Cardiac muscle cell (in vitro differentiated cells and primary cell): ENCODE measurements at regions not wholly inside any gene's neighbourhood (a gene's known extent, or its start where the extent isn't known, plus 50 kb on each side); places are given as distances from the start of the nearest gene placed in this dataset.

Experiments
- DNase-seq, 2 donors: peaks; one replicate each; pipeline versions ENCODE4 v3.0.0 to v3.0.0-alpha.2; 2010 to 2017; ENCODE audit warnings: low read depth in 1 of 2, low spot score in 1 of 2
- H3K27ac ChIP-seq: fragments of 200-600 bp; sonication (generic); 2 replicates; pipeline ENCODE4 v1.5.1; 2016
- H3K27me3 ChIP-seq: fragments of 200-600 bp; sonication (generic); 2 replicates; pipeline ENCODE4 v1.6.0; 2016; ENCODE audit warnings: control low read depth
- H3K36me3 ChIP-seq: fragments of 200-600 bp; sonication (generic); 2 replicates; pipeline ENCODE4 v1.5.1; 2016; ENCODE audit warnings: control low read depth
- H3K4me1 ChIP-seq: fragments of 200-600 bp; sonication (generic); 2 replicates; pipeline ENCODE4 v1.8.1; 2017; ENCODE audit warnings: low read depth, mild to moderate bottlenecking, mixed run types
- H3K4me3 ChIP-seq: fragments of 200-600 bp; sonication (generic); 2 replicates; pipeline ENCODE4 v1.5.1; 2016; ENCODE audit warnings: mild to moderate bottlenecking
- H3K9me3 ChIP-seq: fragments of 200-600 bp; sonication (generic); 2 replicates; pipeline ENCODE4 v1.5.1; 2017; ENCODE audit warnings: low read depth, mild to moderate bottlenecking, control low read depth
- CTCF ChIP-seq: IDR thresholded peaks from 2 replicates; pipeline ENCODE4 v1.5.1; 2012; ENCODE audit warnings: low read depth, mild to moderate bottlenecking, low read length

- Histone ChIP-seq H3K4me3 (no peak overlapping the region), H3K9me3 (no peaks in the 10 kb centered on the region), H3K36me3 (no peaks in the 10 kb centered on the region), H3K27ac (no peak overlapping the region), H3K4me1 (no peaks in the 10 kb centered on the region), H3K27me3 (no peaks in the 10 kb centered on the region)
- DNase-seq, result no peak
- TF ChIP-seq CTCF, result no peak
Measured at GRCh38 chr5:169398515-169398914, 97.6 kb upstream of the SLIT3 start.

- Histone ChIP-seq H3K9me3 (no peaks in the 10 kb centered on the region), H3K36me3 (no peaks in the 10 kb centered on the region), H3K27me3 (no peaks in the 10 kb centered on the region), H3K4me1 (no peaks in the 10 kb centered on the region), H3K27ac (no peak overlapping the region), H3K4me3 (no peak overlapping the region)
- no peak for TF ChIP-seq CTCF
- no peak for DNase-seq
Measured at GRCh38 chr5:169395136-169395535, 94.2 kb upstream of the SLIT3 start.

- TF ChIP-seq CTCF, result no peak
- no peaks in the 10 kb centered on the region for H3K36me3 ChIP-seq
- no peak overlapping the region for H3K27ac ChIP-seq
- no peak overlapping the region for H3K4me3 ChIP-seq
- DNase-seq, result no peak
- H3K9me3 ChIP-seq, result no peaks in the 10 kb centered on the region
- H3K4me1 ChIP-seq, result no peaks in the 10 kb centered on the region
- H3K27me3 ChIP-seq, result peaks cover 3% of the 10 kb centered on the region
Measured at GRCh38 chr5:169394371-169394770, 93.4 kb upstream of the SLIT3 start.

- DNase-seq, result no peak
- Histone ChIP-seq H3K9me3 (no peaks in the 10 kb centered on the region), H3K4me1 (no peaks in the 10 kb centered on the region), H3K27me3 (peaks cover 6% of the 10 kb centered on the region), H3K27ac (no peak overlapping the region), H3K4me3 (no peak overlapping the region), H3K36me3 (no peaks in the 10 kb centered on the region)
- no peak for TF ChIP-seq CTCF
Measured at GRCh38 chr5:169393907-169394306, 93.0 kb upstream of the SLIT3 start.

- Histone ChIP-seq H3K4me3 (no peak overlapping the region), H3K4me1 (no peaks in the 10 kb centered on the region)
- DNase-seq, result no peak
Measured at GRCh38 chr5:169390265-169390664, 89.3 kb upstream of the SLIT3 start.

More at GRCh38 chr5:169390265-169390664, 89.3 kb upstream of the SLIT3 start:
- no peak overlapping the region for H3K27ac ChIP-seq
- H3K9me3 ChIP-seq, result no peaks in the 10 kb centered on the region
- H3K36me3 ChIP-seq, result no peaks in the 10 kb centered on the region
- TF ChIP-seq CTCF, result no peak
- peaks cover 6% of the 10 kb centered on the region for H3K27me3 ChIP-seq
